Kidney (tissue), 13 donors: ENCODE measurements at regions not wholly inside any gene's neighbourhood (a gene's known extent, or its start where the extent isn't known, plus 50 kb on each side); places are given as distances from the start of the nearest gene placed in this dataset.

Source experiments
- DNase-seq, 5 donors: peaks; one replicate each; pipeline ENCODE4 v3.0.0-alpha.2; 2013 to 2020
- FAIRE-seq: peaks from 2 replicates; lab custom pipeline; 2012; peaks lifted over from hg19 to GRCh38; lab: Jason Lieb, UNC
- H3K27ac ChIP-seq, 2 donors: one replicate each; pipeline ENCODE4 v1.7.0; 2013; ENCODE audit warnings: low read depth in 2 of 2, low read length in 2 of 2, inconsistent platforms in 1 of 2
- H3K27me3 ChIP-seq: one replicate; pipeline ENCODE4 v1.7.1; 2013; ENCODE audit warnings: low read length, inconsistent platforms; ENCODE audit not compliant: control insufficient read depth, insufficient read depth
- H3K36me3 ChIP-seq, 3 donors: one replicate each; pipeline versions ENCODE4 v1.7.0 to v1.7.1; 2013; ENCODE audit warnings: low read length in 3 of 3, control low read depth in 1 of 3, inconsistent platforms in 1 of 3; ENCODE audit not compliant: insufficient read depth in 3 of 3, control insufficient read depth in 2 of 3
- H3K4me1 ChIP-seq, 3 donors: one replicate each; pipeline versions ENCODE4 v1.7.0 to v1.7.1; 2013; ENCODE audit warnings: low read length in 3 of 3, inconsistent platforms in 1 of 3, low read depth in 1 of 3; ENCODE audit not compliant: control insufficient read depth in 2 of 3, insufficient read depth in 2 of 3
- H3K4me3 ChIP-seq, 3 donors: one replicate each; pipeline versions ENCODE4 v1.7.0 to v1.8.1; 2013; ENCODE audit warnings: low read length in 3 of 3, control low read depth in 1 of 3, inconsistent platforms in 1 of 3
- H3K9ac ChIP-seq, 3 donors: one replicate each; pipeline versions ENCODE4 v1.7.0 to v1.7.1; 2013; ENCODE audit warnings: low read length in 3 of 3, control low read depth in 1 of 3, inconsistent platforms in 1 of 3
- H3K9me3 ChIP-seq, 3 donors: one replicate each; pipeline versions ENCODE4 v1.7.0 to v1.7.1; 2013; ENCODE audit warnings: low read length in 3 of 3, control low read depth in 1 of 3, inconsistent platforms in 1 of 3; ENCODE audit not compliant: control insufficient read depth in 2 of 3, insufficient read depth in 1 of 3
- CTCF ChIP-seq: IDR thresholded peaks from 3 replicates; pipeline ENCODE4 v1.5.1; 2012; ENCODE audit warnings: mild to moderate bottlenecking, moderate library complexity, borderline replicate concordance; ENCODE audit not compliant: insufficient read depth; ENCODE audit errors: extremely low read depth
- intact Hi-C: fragments of 100-400 bp; cut with DNase I; formaldehyde crosslinking; loops from one replicate; pipeline ENCODE4 v1.11.1; 2022
- donor health status: control.
- donor health status: control.
- donor health status: control.
- donor health status: control.
- donor health status: control.
- donor health status: DM: yes; HTN: yes; CAD: no.
- donor health status: Normal renal cell carcinoma (clear cell type).

GRCh38 chr2:128789776-128790455, 471.2 kb upstream of the HS6ST1 start:
- H3K27ac ChIP-seq = no peak overlapping the region
- H3K36me3 ChIP-seq = no peaks in the 10 kb centered on the region
- H3K9ac ChIP-seq = no peak overlapping the region
- peaks cover 0 to 1% (median 0%) of the 10 kb centered on the region in 3 donors for H3K9me3 ChIP-seq
- TF ChIP-seq CTCF = no peak
- no peaks in the 10 kb centered on the region for H3K4me1 ChIP-seq
- intact Hi-C loops = no loop called here
- H3K27me3 ChIP-seq = no peaks in the 10 kb centered on the region
- FAIRE-seq (no peak), DNase-seq (no peak)
- H3K4me3 ChIP-seq = no peak overlapping the region

- intact Hi-C loops = no loop called here
- Histone ChIP-seq H3K9me3 (peaks cover 0 to 1% (median 0%) of the 10 kb centered on the region in 3 donors), H3K36me3 (no peaks in the 10 kb centered on the region), H3K27me3 (no peaks in the 10 kb centered on the region), H3K9ac (no peak overlapping the region), H3K4me1 (no peaks in the 10 kb centered on the region), H3K27ac (no peak overlapping the region), H3K4me3 (peak overlapping the region in 1 of 3 donors; percentile 12)
- TF ChIP-seq CTCF = no peak
- no peak for FAIRE-seq
- peak in 2 of 5 donors; percentile 27 to 40 for DNase-seq
These were observed 471.9 kb upstream of the HS6ST1 start for GRCh38 chr2:128790541-128791001.

GRCh38 chr2:128791120-128791984, 472.7 kb upstream of the HS6ST1 start:
- Histone ChIP-seq H3K4me3 (no peak overlapping the region), H3K27me3 (no peaks in the 10 kb centered on the region), H3K9me3 (peaks cover 0 to 1% (median 0%) of the 10 kb centered on the region in 3 donors), H3K27ac (no peak overlapping the region), H3K36me3 (no peaks in the 10 kb centered on the region), H3K9ac (no peak overlapping the region), H3K4me1 (no peaks in the 10 kb centered on the region)
- FAIRE-seq (no peak), DNase-seq (peak; percentile 43 to 72 (median 54))
- intact Hi-C loops = no loop called here
- TF ChIP-seq CTCF = no peak
